LHCN-M2 (cell line): ENCODE measurements at regions not wholly inside any gene's neighbourhood (a gene's known extent, or its start where the extent isn't known, plus 50 kb on each side); places are given as distances from the start of the nearest gene placed in this dataset.

Experiments used
- DNase-seq: peaks from one replicate; pipeline ENCODE4 v3.0.0-alpha.2; 2012; ENCODE audit warnings: low read depth

DNA sequence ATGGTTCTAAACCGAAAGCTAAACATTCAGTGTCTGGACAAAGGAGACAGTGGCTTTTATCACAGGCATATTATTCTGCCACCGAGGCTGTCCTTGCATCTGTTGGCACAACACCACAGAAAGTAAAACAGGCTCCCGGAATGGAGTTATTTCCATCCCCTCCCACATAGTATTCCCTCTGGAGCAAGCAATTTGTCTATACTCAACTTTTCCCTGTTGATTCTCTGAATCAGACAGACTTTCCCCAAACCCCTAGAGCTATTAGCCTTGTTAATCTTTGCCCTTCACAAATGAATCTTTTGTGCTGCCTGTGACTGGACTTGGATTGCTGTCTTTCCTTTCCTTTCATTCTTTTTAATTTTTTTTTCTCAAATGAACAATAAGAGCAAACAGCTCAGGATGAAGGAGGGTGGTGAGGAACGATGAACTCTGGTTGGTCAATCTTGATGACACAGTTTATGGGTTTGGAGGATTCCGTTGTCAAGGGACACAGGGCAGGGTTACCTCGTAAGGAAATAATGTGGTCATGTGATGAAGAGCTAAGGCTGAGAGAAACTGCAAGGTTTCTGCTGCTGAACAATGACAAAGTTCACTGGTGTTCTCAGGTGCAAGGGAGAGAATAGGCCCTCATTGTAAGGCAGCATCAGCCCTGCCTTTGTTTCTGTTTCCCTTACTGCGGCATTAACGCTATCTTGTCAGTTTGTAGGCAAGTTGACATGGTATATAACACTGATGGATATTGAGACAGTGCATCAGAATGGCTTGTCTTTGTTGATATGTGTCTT is 275.0 kb upstream of the BMP2 start:
- DNase-seq, result no peak

DNA sequence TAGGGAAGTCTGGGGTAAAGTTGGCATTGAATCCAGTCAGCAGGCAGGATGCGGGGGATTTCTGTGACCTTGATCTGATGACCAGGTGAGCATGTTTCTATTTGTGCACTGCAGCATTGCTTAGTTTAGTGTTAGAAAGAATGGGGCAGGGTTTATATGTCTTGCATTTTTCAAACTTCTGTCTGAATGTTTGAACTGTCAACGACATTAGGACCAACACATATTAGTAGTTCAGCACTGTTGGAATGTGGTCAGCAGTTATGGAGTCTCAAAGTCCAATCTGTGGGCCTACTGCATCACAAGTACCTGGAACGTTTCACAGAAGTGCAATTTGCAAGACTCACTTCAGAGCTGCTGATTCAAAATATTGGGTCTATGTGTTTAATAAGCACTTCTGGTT is 276.6 kb upstream of the BMP2 start:
- no peak for DNase-seq

DNA sequence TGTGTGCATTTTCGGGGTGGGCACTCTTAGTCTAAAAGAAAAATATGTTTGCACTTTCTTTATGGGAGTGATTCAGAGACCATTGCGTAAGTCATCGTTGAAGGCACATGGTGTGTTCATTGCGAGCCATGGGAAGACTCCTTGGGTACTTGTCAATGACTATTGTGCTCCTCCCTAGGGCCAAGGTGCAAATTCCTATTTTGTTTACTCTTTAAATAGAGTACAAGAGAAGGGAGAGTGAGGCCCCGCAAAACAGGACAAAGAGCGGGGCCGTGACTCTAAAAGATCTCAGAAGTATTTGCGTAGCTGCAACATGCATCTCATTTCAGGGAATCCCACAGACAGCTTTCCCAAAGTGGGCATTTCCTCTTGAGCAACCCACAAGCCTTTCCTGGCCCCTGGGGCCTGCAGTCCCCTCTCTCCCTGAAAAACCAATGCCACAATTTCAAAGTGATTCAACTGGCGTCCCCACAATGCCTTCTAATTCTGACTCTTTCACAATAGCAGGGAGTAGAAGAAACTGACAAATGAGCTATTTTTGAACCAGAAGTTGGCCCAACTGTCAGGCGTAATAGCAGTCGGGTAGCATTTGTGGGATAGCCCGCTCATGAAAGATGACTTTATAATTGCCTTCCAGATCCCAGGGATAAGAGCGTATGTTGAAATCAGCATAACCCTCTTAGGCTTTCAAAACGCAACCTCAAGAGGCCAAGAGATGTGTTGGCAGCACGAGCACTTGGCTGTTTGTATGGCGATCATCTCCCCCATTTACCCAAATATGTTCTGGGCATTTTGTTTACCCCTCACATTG is 277.9 kb upstream of the BMP2 start:
- no peak for DNase-seq

DNA sequence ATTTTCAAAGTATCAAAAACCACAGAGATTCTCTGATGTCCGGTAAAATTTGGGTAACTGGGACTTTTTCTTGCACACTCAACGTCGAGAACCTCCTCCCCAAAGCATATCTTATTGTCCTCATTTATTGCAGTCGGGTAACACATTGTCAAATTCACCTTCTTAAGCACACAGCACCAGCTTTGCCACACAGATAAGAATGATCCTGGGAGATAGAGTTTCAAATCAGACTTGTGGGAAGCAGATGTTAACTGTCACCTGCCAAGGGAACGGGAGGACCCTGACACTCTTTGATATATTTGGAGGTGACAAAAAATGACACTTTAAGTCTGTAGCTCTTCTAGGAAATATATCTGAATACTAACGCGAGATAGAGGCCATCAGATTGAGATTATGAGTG is 282.1 kb upstream of the BMP2 start:
- no peak for DNase-seq

DNA sequence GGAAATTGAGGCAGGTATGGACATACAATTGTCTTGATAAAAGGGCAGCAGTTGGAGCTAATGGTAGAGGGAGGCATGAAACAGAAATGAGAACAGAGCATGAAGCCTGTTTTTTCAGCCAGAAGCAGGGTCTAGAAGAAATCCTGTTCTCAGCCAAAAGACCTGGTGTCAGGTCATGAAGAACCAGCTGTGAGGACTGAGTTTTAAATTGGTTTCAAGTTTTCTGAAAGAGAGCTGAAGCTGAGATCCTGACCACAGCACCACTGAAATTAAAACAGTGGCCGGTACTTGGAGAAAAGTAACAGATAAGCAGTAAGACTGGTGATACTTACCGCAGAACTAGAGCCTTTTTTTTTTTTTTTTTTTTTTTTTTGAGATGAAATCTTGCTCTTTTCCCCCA is 283.8 kb upstream of the BMP2 start:
- DNase-seq, result no peak

DNA sequence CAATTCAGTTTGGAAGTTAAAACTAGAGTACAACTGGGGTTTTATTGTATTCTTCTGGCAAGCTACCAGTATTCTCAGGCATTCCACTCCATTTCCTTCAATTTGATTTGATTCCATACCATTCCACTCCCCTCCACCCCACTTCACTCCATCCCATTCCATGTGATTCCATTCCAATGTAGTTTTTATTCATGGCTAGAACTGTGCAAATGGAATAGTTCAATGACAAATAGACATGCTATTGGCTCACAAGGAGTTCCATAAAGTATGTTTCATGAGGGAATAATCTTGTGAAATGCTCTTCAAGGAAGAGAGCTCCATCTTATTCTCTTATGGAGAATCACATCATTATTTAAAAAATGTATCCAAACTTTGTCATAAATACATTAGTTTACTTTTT is 285.0 kb upstream of the BMP2 start:
- no peak for DNase-seq

DNA sequence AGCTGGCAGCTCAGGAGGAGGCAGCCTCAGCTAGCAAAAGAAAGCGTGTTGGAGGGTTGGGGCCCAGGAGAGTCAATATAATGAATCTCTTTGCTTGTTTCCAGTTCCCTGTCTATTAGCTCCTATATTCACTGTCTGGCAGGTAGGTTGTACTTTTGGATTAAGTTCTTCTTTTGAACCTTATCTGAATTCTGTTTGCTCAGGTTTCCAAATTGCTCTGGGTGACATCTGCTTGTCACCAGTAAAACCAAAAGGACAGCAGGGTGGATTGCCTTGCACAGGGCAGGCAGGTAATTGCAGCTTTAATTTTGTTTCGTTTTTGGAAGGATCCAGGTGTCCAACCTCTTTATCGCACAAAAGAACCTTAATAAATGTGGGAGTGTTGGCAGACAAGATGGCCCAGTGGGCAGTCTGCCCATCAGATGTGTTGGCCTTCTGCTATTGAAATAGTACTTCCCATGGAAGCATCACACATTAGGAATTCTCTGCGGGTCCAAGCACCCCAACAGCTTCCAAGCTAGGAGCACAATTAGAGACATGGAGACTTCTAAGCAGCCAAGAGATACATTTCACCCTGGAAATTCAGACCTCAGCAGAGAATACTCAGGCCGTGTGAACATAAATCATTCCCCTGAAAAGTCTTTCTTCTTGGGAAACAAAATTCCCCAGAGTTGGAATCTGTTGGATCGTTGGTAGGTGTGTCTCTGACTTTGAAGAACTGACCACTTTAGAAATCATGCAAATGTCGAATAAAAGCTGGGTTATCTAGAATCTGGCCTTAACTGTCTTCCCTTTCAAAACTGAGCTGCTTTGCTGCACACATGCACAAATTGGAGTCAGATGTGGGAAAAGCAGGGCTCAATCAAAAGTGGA is 286.9 kb upstream of the BMP2 start:
- no peak for DNase-seq

DNA sequence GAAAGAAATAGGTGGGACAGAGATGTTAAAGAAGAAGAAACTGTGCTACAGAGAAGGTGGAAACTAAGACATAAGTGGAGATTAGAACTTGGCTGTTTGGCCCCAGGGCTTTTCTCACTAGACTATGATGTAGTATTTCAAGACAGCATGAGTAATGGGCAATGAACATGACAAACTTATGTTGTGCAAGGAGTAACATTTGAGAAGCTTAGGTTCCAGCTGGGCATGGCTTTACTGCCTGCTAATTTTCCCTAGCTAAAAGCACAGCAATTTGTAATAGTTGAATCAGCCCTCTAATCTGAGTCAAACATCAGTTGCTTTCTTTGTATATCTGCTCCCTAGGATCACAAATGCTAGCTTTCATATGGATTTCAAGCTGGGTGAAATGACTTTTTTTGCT is 294.3 kb upstream of the BMP2 start:
- DNase-seq, result peak; percentile 1

DNA sequence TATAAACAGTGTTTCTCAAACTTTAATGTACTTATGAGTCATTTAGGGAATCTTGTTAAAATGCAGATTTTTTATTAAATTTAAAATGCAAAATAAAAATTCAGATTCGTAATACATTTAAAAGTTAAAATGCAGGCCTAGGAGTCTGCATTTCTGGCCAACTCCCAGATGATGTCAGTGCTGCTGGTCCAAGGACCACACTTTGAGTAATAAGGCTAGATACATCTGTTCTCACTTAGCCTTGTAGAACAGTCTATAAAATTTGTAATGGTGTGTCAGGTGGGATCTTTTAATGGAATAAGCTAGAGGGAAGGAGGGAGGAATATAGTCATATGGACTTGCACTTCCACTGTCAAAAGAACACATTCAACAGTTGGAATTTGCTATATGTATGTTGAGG is 295.6 kb upstream of the BMP2 start:
- DNase-seq, result no peak

DNA sequence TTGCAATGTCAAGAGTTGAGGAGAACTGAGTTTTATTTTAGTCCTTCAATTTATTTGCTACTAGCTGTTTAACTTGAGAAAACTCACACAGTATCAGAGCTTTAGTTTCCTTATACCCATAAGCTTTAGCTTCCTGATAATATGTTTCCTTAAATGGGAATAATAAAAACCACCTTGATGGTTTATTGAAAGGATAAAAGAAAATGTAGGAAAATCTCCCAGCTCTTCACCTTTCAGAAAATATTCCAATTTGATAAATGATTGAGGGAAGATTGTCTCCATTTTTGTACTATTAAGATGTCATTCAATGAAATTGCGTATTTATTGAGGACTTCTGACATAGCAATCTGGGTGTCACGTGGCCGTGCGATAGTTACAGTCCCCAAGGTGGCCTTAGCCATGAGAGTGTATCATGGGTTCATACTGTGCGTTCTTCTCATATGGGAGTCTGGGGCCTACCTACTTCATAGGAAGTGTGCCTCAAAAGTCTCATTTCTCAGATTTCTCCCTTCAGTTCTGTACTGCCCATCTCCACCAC is 296.3 kb upstream of the BMP2 start:
- no peak for DNase-seq

DNA sequence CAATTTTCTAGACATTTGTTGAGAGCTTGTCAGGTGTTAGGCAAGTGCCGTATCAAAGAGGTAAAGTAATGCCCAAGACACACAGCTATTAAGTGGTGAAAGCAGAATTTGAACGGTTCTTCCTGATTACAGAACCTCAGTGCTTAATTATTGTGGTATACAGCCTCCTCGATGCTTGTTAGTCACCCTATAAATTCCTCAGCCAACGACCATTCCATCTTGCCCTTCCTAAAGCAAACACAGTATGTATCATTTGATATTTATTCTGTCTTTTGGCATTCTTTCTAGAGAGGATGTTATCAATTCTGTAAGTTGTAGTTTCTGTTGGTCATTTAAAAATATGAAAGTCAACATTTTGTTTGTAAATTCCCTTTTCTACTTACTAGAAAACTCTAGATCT is 297.8 kb upstream of the BMP2 start:
- DNase-seq, result no peak

DNA sequence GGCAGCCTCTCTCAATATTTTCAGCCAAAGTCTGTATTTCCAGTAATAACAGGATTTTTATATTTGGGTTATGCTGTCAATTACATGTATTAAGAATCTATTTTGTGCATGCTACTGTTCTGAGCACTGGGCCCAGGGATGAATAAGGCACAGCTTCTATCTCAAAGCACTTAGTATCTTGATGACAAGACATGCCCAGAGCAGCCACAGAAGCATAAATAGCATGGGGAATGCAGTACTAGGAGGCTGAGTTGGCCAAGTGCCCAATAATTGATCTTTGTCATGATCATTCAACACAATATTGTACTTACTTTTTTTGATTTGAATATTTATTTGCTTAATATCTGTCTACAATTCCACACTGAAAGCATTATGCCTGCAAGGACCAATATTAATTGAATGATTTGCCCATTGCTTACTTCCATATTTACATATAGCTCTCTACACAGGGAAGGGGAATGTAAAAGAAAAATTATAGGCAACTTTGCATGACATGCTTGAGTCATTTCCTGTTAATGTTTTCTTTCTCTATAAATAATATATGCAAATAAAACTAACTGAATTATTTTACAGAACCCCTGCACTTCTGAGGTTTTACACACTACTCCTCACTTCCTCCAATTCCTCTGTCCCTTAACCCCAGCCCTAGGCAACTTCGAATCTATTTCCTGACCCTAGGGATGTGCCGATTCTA is 298.9 kb upstream of the BMP2 start:
- DNase-seq, result no peak

DNA sequence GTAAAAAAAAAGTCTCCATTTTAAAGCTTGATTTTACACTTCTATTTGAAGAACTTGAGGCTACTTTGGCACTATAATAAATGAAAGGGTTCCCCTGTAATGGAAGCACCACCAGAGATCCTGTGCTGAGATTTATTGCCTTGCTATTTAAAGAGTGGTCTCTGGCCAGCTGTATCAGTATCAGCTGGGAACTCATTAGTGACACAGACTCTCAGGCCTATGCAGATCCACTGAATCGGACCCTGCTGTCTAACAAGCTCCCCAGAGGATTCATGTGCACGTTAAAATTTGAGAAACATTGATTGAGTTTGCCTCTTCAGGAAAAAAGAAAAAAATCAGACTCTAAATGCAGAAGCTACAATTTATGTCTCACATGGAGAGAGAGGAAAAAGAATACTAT is 299.9 kb upstream of the BMP2 start:
- no peak for DNase-seq

DNA sequence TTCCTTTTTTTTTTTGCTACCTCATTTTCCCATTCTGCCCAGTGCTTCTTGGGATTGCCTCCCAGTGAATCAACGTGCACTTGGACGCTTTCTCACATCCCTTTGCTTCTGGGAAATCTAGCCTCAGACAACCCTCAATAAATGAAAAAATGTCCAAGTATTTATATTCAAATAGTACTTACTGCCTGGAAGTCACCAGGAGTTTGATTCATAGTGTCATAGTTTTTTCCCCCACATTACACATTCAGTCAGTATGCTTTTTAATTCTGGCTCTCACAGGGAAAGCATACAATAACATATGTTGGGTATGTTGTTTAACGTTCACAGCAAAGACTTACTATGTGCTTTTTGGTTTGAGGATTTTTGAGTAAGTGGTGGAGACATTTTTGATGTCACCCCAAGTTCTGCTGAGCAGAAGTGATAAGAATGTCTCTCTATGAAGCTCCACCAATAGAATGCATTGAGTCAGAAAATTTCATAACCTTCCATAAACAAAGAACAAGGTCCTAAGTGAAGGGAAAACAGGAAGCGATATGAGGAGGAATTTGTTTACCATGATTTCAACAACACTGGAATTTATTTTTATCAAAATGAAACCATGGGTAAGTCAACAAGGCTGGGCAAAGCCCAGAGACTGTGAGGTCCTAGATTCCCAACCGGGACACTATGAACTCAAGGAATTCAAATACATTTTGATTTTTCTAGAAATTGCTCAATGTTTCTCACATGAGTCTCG is 301.2 kb upstream of the BMP2 start:
- DNase-seq, result no peak

DNA sequence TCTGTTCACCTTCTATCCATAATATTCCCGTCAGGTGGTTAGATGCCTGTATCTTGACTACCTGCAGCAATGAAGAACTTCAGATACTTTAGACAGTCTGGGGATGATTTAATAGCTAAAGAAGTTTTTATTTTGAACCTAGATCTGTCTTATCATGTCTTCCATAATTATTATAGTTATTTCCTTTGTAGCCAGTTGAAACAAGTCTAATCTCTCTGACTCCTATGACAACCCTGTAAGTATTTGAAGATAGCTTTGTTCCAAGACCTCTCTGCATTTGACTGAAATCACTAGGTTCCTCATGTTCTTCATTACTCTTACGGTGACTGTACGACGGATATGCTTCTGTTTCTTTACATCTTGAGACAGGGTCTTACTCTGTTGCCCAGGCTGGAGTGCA is 316.6 kb upstream of the BMP2 start:
- no peak for DNase-seq

DNA sequence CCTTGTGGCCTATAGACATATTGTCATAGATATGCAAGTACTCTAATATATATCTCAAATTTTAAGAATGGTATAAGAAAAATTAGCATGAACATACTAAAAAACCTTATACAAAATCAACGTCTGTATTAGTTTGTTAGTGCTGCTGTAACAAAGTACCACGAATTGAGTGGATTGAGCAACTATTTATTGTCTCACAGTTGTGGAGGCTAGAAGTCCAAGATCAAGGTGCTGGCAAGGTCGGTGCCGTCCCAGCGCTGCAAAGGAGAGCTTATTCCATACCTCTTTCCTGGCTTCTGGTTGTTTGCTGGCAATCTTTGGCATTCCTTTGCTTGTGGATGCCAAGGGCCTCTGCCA is 317.6 kb upstream of the FERMT1 start:
- no peak for DNase-seq

DNA sequence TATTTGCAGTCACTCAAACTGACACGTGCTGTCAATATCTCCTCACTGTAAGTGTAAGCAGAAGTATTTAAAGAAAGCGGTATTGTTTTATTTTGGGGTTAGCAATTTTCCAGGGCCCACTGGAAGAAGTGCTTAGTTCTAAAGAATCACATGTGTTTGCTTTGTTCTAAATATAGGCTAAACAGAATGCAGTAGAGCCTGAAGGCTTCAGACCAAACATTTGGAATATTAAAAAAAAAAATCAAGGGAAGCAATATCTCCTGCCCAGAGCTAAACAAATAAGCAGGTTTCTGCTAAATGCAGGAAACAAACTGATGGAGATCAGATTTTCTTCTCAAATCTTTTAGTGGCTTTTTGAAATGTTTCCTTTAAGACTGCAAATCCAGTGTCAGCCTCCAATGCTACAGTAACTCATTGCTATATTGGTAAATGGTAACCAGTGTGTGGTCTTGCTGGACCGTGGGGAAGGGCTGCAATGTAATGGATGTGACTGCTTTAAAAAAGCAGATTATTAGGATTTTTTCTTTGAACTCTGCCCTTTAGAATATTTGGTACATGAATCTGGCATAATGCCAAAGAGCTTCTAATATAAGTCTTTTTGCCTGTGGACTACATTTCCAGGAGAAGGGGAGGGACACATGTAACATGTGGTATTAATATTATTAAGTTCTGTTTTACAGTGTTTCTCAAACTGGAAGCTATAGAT is 317.1 kb upstream of the FERMT1 start:
- DNase-seq, result no peak

DNA sequence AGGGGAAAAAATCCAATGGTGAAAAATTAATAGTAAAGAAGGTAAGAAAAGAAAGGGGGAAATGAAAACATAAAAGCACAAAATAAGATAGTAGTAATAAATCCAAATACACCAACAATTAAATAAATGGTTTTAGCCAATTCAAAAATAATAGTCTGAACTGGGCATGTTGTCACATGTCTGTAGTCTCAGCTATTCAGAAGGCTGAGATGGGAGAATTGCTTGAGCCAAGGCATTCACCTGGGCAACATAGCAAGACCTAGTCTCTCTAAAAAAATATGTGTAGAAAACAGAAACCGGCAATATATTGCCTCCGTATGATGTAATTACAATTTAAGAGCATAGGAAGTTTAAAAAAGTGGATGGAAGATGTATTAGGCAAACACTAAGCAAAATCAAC is 311.3 kb upstream of the FERMT1 start:
- DNase-seq, result no peak

DNA sequence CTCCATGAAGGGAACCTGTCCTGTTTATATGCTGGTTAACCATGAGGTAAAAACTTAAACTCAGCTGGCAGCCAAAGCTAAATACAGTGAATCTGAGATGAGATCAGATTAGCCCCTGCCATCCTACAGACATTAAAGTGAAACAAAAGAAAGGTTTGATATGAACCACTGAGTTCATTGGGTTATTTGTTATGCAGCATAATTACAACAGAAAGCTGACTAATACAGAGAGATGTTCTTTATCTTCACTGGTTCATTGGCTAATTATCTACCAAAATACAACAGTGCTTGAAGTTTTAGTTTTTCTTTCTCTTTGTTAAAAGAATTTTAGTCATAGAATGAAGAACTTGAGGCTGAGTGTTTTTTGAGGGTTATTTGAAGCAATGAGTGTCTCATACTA is 307.6 kb upstream of the FERMT1 start:
- no peak for DNase-seq

DNA sequence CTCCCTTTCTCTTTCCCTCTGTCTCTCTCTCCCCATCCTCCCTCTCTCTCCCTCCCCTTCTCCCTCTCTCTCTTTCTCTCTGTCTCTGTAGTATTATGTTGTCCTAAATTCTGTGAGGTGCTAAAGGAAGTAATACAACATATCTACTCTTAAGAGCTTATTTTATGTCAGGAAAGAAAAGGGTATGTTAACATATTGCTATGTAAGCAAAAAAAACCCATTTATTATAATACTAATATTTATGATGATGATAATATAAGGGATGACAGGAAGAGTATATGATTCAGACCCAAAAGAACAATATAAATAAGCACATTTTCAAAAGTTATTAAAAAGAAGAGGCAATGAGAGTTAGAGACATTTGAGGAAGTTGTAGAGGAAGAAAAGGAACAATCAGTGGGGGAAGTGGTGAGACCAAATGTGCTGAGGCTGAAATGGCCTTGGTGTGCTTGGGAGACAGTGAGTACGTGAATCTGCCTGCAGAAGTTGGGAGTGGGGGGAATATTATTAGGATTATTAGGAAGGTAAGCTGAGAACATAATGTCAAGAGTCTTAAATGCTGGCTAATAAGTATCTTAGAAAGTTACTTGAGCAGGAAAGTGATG is 303.6 kb upstream of the FERMT1 start:
- no peak for DNase-seq
